Ammon's horn (tissue), 1 donor: ENCODE measurements at regions not wholly inside any gene's neighbourhood (a gene's known extent, or its start where the extent isn't known, plus 50 kb on each side); places are given as distances from the start of the nearest gene placed in this dataset.

ENCODE experiments used
- DNase-seq: peaks from one replicate; pipeline ENCODE4 v3.0.0-alpha.2; 2016; ENCODE audit warnings: low spot score

- DNase-seq: no peak
These were observed 173.7 kb upstream of the FAT4 start for GRCh38 chr4:125140966-125141495.

- DNase-seq: no peak
These were observed 179.1 kb upstream of the FAT4 start for GRCh38 chr4:125135652-125136051.

GRCh38 chr4:125132729-125133128 lies 182.0 kb upstream of the FAT4 start:
- DNase-seq: no peak

GRCh38 chr4:125131891-125132680 lies 182.7 kb upstream of the FAT4 start:
- DNase-seq: no peak

- DNase-seq: no peak
These were observed 189.5 kb upstream of the FAT4 start for GRCh38 chr4:125125276-125125675.

- no peak for DNase-seq
These were observed 191.1 kb upstream of the FAT4 start for GRCh38 chr4:125123570-125124109.

- no peak for DNase-seq
These were observed 193.2 kb upstream of the FAT4 start for GRCh38 chr4:125121581-125121980.

GRCh38 chr4:125116431-125116830 lies 198.3 kb upstream of the FAT4 start:
- no peak for DNase-seq

- no peak for DNase-seq
These were observed 198.8 kb upstream of the FAT4 start for GRCh38 chr4:125115941-125116340.

- peak; percentile 10 for DNase-seq
These were observed 199.3 kb upstream of the FAT4 start for GRCh38 chr4:125115476-125115875.

- DNase-seq: no peak
These were observed 202.2 kb upstream of the FAT4 start for GRCh38 chr4:125112536-125112935.

GRCh38 chr4:125111323-125111722 lies 203.4 kb upstream of the FAT4 start:
- no peak for DNase-seq

GRCh38 chr4:125105561-125105960 lies 209.2 kb upstream of the FAT4 start:
- DNase-seq: no peak

GRCh38 chr4:125104616-125105015 lies 210.1 kb upstream of the FAT4 start:
- no peak for DNase-seq

- DNase-seq: no peak
These were observed 213.0 kb upstream of the FAT4 start for GRCh38 chr4:125101719-125102118.

GRCh38 chr4:125097729-125098128 lies 217.0 kb upstream of the FAT4 start:
- DNase-seq: no peak

- no peak for DNase-seq
These were observed 218.1 kb upstream of the FAT4 start for GRCh38 chr4:125096662-125097061.

GRCh38 chr4:125091541-125091940 lies 223.2 kb upstream of the FAT4 start:
- DNase-seq: no peak

GRCh38 chr4:125091101-125091500 lies 223.7 kb upstream of the FAT4 start:
- no peak for DNase-seq

- no peak for DNase-seq
These were observed 230.1 kb upstream of the FAT4 start for GRCh38 chr4:125084608-125085007.

GRCh38 chr4:125082729-125083417 lies 231.9 kb upstream of the FAT4 start:
- no peak for DNase-seq

- no peak for DNase-seq
These were observed 242.5 kb upstream of the FAT4 start for GRCh38 chr4:125072269-125072668.

- no peak for DNase-seq
These were observed 243.9 kb upstream of the FAT4 start for GRCh38 chr4:125070861-125071260.
